Caco-2 (cell line): ENCODE measurements at regions not wholly inside any gene's neighbourhood (a gene's known extent, or its start where the extent isn't known, plus 50 kb on each side); places are given as distances from the start of the nearest gene placed in this dataset.

ENCODE experiments used
- BruUV-seq: library from RNA; stranded (reverse); fragments of 400-500 nt; replicated peaks from 2 replicates; lab custom pipeline; 2021; lab: Mats Ljungman, UMichigan
- CTCF ChIA-PET: fragments of 300-600 bp; sonication (Branson Sonifier 250); formaldehyde crosslinking; loops from one replicate; lab custom pipeline; 2022; ENCODE audit warnings: antibody characterized with exemption; lab: Charles Lee
- POLR2A ChIA-PET: fragments of 300-600 bp; sonication (Branson Sonifier 250); formaldehyde crosslinking; loops from one replicate; lab custom pipeline; 2022; ENCODE audit warnings: antibody characterized with exemption; lab: Charles Lee
- DNase-seq, 2 experiments: peaks; one replicate each; pipeline versions ENCODE4 v3.0.0 to v3.0.0-alpha.2; 2020 to 2022
- H3K27me3 ChIP-seq: replicated peaks from 2 replicates; pipeline ENCODE4 v1.6.0; 2011; ENCODE audit warnings: low read length; ENCODE audit not compliant: control insufficient read depth, insufficient read depth
- H3K36me3 ChIP-seq: 2 replicates; pipeline ENCODE4 v1.5.1; 2011; ENCODE audit warnings: low read length; ENCODE audit not compliant: control insufficient read depth, insufficient read depth
- H3K4me1 ChIP-seq: fragments of 250-450 bp; sonication (Bioruptor Pico); 2 replicates; pipeline ENCODE4 v1.5.1; 2020; ENCODE audit warnings: mild to moderate bottlenecking
- H3K4me3 ChIP-seq: 2 replicates; pipeline ENCODE4 v1.5.1; 2011; ENCODE audit warnings: low read depth, mild to moderate bottlenecking, control low read depth, low read length
- H3K9me3 ChIP-seq: fragments of 250-450 bp; sonication (Bioruptor Pico); 2 replicates; pipeline ENCODE4 v1.5.1; 2020; ENCODE audit warnings: mild to moderate bottlenecking, moderate library complexity
- H3K27ac Mint-ChIP-seq: one replicate; pipeline ENCODE4 v1.8.0; 2022; ENCODE audit warnings: mixed read lengths; ENCODE audit not compliant: unreplicated experiment
- H3K27me3 Mint-ChIP-seq: one replicate; pipeline ENCODE4 v1.8.0; 2022; ENCODE audit warnings: mixed read lengths; ENCODE audit not compliant: insufficient read depth, unreplicated experiment
- H3K36me3 Mint-ChIP-seq: one replicate; pipeline ENCODE4 v1.8.0; 2022; ENCODE audit warnings: mild to moderate bottlenecking, mixed read lengths; ENCODE audit not compliant: insufficient read depth, unreplicated experiment
- H3K4me1 Mint-ChIP-seq: one replicate; pipeline ENCODE4 v1.8.0; 2022; ENCODE audit warnings: low read depth, mixed read lengths; ENCODE audit not compliant: unreplicated experiment
- H3K4me3 Mint-ChIP-seq: one replicate; pipeline ENCODE4 v1.8.0; 2022; ENCODE audit warnings: mild to moderate bottlenecking, moderate library complexity, mixed read lengths; ENCODE audit not compliant: unreplicated experiment
- H3K9me3 Mint-ChIP-seq: one replicate; pipeline ENCODE4 v1.8.0; 2022; ENCODE audit warnings: mixed read lengths; ENCODE audit not compliant: unreplicated experiment
- intact Hi-C: fragments of 100-400 bp; cut with micrococcal nuclease; formaldehyde crosslinking; loops from one replicate; pipeline ENCODE4 v1.10.0; 2022; ENCODE audit not compliant: unreplicated experiment
- TF ChIP-seq, protein P1 (sequence below), 2 experiments: fragments of 200-600 bp in 1 of 2; IDR thresholded peaks; 1 replicate in 1 of 2; 2 replicates in 1 of 2; pipeline versions ENCODE4 v1.5.1 to v1.8.0; 2011 to 2022; ENCODE audit warnings: antibody characterized with exemption in 1 of 2, control low read depth in 1 of 2, inconsistent platforms in 1 of 2, low read depth in 1 of 2, low read length in 1 of 2, mild to moderate bottlenecking in 1 of 2, moderate library complexity in 1 of 2; ENCODE audit not compliant: insufficient read depth in 1 of 2, severe bottlenecking in 1 of 2, unreplicated experiment in 1 of 2

DNA sequence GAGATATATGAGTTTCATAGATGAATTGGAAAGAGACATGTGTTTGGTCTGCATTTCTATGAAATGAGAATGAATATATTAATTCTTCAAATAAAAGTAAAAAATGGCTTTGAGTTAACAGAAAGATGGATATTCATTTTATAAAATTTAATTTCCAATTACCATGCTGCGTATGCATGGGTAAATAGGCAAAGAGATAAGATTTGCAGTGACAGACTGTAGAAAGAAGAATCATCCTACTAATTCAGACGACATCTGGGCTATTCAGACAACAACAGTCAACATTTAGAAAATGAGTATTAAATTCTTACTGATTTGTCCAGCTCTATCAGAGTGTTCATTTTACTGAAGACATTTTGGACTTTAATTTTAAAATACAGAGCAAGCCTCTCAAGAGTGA lies 602.2 kb upstream of the NRSN1 start:
- TF ChIP-seq, protein P1, sequence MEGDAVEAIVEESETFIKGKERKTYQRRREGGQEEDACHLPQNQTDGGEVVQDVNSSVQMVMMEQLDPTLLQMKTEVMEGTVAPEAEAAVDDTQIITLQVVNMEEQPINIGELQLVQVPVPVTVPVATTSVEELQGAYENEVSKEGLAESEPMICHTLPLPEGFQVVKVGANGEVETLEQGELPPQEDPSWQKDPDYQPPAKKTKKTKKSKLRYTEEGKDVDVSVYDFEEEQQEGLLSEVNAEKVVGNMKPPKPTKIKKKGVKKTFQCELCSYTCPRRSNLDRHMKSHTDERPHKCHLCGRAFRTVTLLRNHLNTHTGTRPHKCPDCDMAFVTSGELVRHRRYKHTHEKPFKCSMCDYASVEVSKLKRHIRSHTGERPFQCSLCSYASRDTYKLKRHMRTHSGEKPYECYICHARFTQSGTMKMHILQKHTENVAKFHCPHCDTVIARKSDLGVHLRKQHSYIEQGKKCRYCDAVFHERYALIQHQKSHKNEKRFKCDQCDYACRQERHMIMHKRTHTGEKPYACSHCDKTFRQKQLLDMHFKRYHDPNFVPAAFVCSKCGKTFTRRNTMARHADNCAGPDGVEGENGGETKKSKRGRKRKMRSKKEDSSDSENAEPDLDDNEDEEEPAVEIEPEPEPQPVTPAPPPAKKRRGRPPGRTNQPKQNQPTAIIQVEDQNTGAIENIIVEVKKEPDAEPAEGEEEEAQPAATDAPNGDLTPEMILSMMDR (IDR thresholded peaks at IDR 0.05; ENCODE audit: insufficient read depth in 1 of 2, low read depth in 1 of 2, low read length in 1 of 2, severe bottlenecking in 1 of 2, unreplicated experiment in 1 of 2), result no peak
- Histone ChIP-seq H3K27me3 (no peaks in the 10 kb centered on the region), H3K9me3 (no peaks in the 10 kb centered on the region), H3K36me3 (no peaks in the 10 kb centered on the region), H3K4me1 (no peaks in the 10 kb centered on the region), H3K4me3 (no peak overlapping the region)
- intact Hi-C loops, result no loop called here
- no peaks in the 10 kb centered on the region for H3K4me1 Mint-ChIP-seq
- H3K36me3 Mint-ChIP-seq, result no peaks in the 10 kb centered on the region
- no TSS peak for BruUV-seq
- CTCF ChIA-PET, result no interaction called here
- no peaks in the 10 kb centered on the region for H3K9me3 Mint-ChIP-seq
- H3K27me3 Mint-ChIP-seq, result no peaks in the 10 kb centered on the region
- no peak for DNase-seq
- H3K4me3 Mint-ChIP-seq, result no peak overlapping the region
- H3K27ac Mint-ChIP-seq, result no peak overlapping the region
- POLR2A ChIA-PET, result no interaction called here

DNA sequence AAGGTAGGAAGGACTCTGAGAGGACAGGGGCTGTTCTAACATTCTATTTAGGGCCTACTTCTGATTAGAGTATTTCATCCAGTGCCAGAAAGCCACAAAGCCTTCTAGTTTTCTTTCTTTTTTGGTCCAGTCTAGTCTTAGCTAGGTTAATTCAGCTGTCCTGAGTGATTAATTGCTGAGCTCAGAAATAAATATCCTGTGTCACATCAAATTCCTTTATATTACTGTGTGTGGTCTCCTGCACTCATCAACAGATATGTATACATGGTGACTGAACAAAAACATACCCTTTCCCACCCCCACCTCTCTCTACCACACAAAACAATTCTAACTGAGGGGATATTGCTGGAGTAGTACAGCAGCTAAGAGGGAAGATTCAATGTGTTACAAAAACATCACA lies 601.5 kb upstream of the NRSN1 start:
- intact Hi-C loops, result no loop called here
- Histone ChIP-seq H3K4me1 (no peaks in the 10 kb centered on the region), H3K4me3 (no peak overlapping the region), H3K9me3 (no peaks in the 10 kb centered on the region), H3K36me3 (no peaks in the 10 kb centered on the region), H3K27me3 (no peaks in the 10 kb centered on the region)
- Mint-ChIP-seq H3K27ac (no peak overlapping the region), H3K4me3 (no peak overlapping the region), H3K4me1 (no peaks in the 10 kb centered on the region), H3K36me3 (no peaks in the 10 kb centered on the region), H3K27me3 (no peaks in the 10 kb centered on the region), H3K9me3 (no peaks in the 10 kb centered on the region)
- CTCF ChIA-PET, result no interaction called here
- BruUV-seq, result no TSS peak
- TF ChIP-seq, protein P1 (IDR thresholded peaks at IDR 0.05; ENCODE audit: insufficient read depth in 1 of 2, low read depth in 1 of 2, low read length in 1 of 2, severe bottlenecking in 1 of 2, unreplicated experiment in 1 of 2), result no peak
- POLR2A ChIA-PET, result no interaction called here
- DNase-seq, result no peak

DNA sequence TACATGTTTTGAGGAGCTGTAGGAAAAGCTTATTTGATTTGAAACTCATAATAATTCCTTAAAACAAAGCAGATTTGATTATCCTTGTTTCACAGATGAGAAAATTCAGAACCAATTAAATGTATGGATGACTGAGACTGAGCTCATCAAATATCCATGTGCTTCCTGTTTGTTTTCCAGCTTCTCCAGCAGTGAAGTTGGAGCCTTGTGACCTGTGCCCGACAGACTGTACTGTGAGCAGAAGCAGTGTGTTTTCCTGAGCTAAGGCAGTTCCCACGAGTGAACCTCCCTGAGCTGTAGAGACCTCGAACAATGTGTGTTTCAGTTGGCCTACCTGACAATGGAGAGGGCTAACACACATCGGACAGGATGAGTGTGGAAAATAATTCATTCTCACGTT lies 599.5 kb upstream of the NRSN1 start:
- CTCF ChIA-PET, result no interaction called here
- BruUV-seq, result no TSS peak
- no peak for DNase-seq

More for the DNA sequence above, 599.5 kb upstream of the NRSN1 start:
- Histone ChIP-seq H3K27me3 (no peaks in the 10 kb centered on the region), H3K9me3 (no peaks in the 10 kb centered on the region), H3K4me3 (no peak overlapping the region), H3K4me1 (no peaks in the 10 kb centered on the region), H3K36me3 (no peaks in the 10 kb centered on the region)
- intact Hi-C loops, result no loop called here
- Mint-ChIP-seq H3K27me3 (no peaks in the 10 kb centered on the region), H3K27ac (no peak overlapping the region), H3K4me1 (no peaks in the 10 kb centered on the region), H3K9me3 (no peaks in the 10 kb centered on the region), H3K36me3 (no peaks in the 10 kb centered on the region), H3K4me3 (no peak overlapping the region)
- TF ChIP-seq, protein P1 (IDR thresholded peaks at IDR 0.05; ENCODE audit: insufficient read depth in 1 of 2, low read depth in 1 of 2, low read length in 1 of 2, severe bottlenecking in 1 of 2, unreplicated experiment in 1 of 2), result no peak
- POLR2A ChIA-PET, result no interaction called here
